Activated naive CD8-positive, alpha-beta T cell treated with anti-CD3 and anti-CD28 coated beads for 36 hours (primary cell): ENCODE measurements at regions not wholly inside any gene's neighbourhood (a gene's known extent, or its start where the extent isn't known, plus 50 kb on each side); places are given as distances from the start of the nearest gene placed in this dataset.
"Not testable (repeated sequence)": the region's sequence is repeated elsewhere in the genome, so short reads cannot be mapped to it uniquely, and the experiment has no call there.

Source experiments
- DNase-seq: peaks from one replicate; pipeline ENCODE4 v3.0.0; 2021
- H3K27ac Mint-ChIP-seq: one replicate; pipeline ENCODE4 v1.8.0; 2022; ENCODE audit warnings: mild to moderate bottlenecking, moderate library complexity, mixed read lengths
- H3K27me3 Mint-ChIP-seq: one replicate; pipeline ENCODE4 v1.8.0; 2022; ENCODE audit warnings: mild to moderate bottlenecking, mixed read lengths
- H3K36me3 Mint-ChIP-seq: one replicate; pipeline ENCODE4 v1.8.0; 2021; ENCODE audit warnings: mild to moderate bottlenecking, mixed read lengths
- H3K4me1 Mint-ChIP-seq: one replicate; pipeline ENCODE4 v1.8.0; 2021; ENCODE audit warnings: mixed read lengths
- H3K4me3 Mint-ChIP-seq: one replicate; pipeline ENCODE4 v1.8.0; 2022; ENCODE audit warnings: mild to moderate bottlenecking, moderate library complexity, mixed read lengths
- H3K9me3 Mint-ChIP-seq: one replicate; pipeline ENCODE4 v1.8.0; 2022; ENCODE audit warnings: mixed read lengths

DNA sequence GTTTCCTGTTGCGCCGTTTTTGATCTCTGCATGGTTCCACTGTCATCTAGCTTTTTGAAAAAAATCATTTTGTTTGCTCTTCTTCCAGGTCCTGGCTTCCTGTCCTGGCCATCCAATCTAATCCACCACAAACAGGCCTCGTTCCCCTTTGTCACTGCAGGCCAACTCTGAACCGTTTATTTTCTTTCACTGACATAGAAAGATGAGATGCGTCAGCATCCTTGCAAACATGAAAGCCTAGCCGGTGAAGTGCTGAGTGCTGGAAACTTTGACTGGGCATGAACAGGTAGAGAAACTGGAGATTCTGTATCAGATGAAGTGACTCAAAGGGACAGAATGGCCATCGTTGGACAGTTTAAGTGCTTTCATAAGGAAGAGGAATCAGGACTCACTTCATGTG lies 1247.8 kb downstream of the TYW1 start:
- Mint-ChIP-seq H3K9me3 (peaks cover 10% of the 10 kb centered on the region), H3K4me1 (no peaks in the 10 kb centered on the region), H3K27ac (no peak overlapping the region), H3K27me3 (no peaks in the 10 kb centered on the region), H3K36me3 (no peaks in the 10 kb centered on the region), H3K4me3 (no peak overlapping the region)
- no peak for DNase-seq

DNA sequence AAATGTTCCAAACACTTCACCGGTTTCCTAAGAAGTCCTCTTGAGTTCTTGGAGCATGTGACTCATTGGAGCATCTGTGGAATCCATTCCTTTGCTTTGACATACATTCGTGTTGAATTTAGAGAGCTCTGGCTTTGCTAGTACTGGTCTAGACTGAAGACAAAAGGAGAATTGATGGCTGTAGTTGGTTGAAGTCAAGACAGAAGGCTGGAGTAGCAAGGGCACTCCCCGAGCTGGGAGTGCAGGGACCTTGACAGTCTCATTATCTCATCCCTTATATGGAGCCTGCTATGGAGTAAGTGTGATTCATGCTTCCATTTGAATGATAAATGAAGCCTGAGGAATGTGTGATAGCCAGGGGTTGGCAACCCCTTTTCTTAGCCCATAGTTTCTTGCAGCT lies 1249.1 kb downstream of the TYW1 start:
- Mint-ChIP-seq H3K4me1 (no peaks in the 10 kb centered on the region), H3K27me3 (no peaks in the 10 kb centered on the region), H3K27ac (no peak overlapping the region), H3K9me3 (peaks cover 16% of the 10 kb centered on the region), H3K4me3 (no peak overlapping the region), H3K36me3 (no peaks in the 10 kb centered on the region)
- DNase-seq = no peak

DNA sequence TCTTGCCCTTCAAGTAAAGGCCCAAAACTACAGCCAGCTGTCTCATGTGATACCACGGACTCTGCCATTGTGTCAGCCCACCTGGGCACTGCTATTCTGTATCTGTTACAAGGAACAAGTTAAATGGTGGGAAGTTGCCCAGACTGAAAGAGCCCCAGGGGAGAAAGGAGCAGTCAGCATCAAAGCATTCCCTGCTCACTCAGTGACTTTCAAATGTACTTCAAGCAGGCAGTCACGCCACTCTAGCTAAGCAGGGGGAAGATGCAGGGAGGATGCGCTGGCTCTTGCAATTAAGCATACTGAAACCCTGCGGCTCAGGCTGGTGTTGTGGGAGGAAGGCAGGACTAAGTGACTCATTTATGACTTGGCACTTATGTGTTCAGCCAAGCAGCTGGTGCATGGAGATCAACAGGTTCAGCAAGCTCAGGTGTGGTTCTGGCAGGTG lies 1249.6 kb downstream of the TYW1 start:
- Mint-ChIP-seq H3K27ac (no peak overlapping the region), H3K36me3 (no peaks in the 10 kb centered on the region), H3K9me3 (peaks cover 14% of the 10 kb centered on the region), H3K27me3 (no peaks in the 10 kb centered on the region), H3K4me3 (no peak overlapping the region), H3K4me1 (no peaks in the 10 kb centered on the region)
- DNase-seq = no peak

DNA sequence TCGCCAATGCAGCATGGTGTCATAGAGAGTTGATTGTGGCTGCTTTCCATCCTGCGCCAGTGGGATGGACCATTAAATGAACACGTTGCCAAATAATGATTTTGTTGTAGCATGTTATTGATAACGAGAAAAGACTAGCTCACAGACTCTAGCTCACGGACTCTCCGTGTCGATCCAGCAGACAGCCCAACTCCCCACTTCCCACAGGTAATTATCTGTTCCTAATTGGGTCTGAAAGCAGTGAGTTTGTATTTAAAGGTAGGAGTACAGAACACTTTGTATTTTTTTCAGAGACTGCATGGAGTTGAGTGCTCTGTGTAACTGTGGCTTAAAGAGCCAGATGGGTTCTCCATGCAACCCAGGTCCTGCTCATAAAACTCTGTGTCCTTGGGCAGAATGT lies 1250.5 kb downstream of the TYW1 start:
- Mint-ChIP-seq H3K27me3 (no peaks in the 10 kb centered on the region), H3K9me3 (peaks cover 21% of the 10 kb centered on the region), H3K27ac (no peak overlapping the region), H3K4me1 (no peaks in the 10 kb centered on the region), H3K36me3 (no peaks in the 10 kb centered on the region), H3K4me3 (no peak overlapping the region)
- no peak for DNase-seq

DNA sequence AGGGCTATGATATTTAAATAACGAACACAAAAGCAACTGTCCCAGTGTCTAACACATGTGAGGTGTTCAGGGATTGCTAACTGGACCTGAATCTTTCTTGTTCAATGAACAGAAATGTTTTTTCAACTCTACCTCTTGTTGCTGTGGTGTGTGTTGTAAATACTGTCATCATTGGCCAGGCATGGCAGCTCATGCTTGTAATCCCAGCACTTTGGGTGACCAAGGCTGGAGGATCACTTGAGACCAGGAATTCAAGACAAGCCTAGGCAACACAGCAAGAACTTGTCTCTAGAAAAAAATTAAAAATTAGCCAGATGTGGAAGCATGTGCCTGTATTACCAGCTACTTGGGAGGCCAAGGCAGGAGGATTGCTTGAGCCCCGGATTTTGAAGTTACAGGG lies 1250.9 kb downstream of the TYW1 start:
- DNase-seq = no peak
- H3K9me3 Mint-ChIP-seq = peaks cover 19% of the 10 kb centered on the region
- H3K4me3 Mint-ChIP-seq = no peak overlapping the region
- H3K27me3 Mint-ChIP-seq = no peaks in the 10 kb centered on the region
- H3K4me1 Mint-ChIP-seq = no peaks in the 10 kb centered on the region
- H3K36me3 Mint-ChIP-seq = no peaks in the 10 kb centered on the region
- H3K27ac Mint-ChIP-seq = no peak overlapping the region

- DNase-seq = no peak
- H3K9me3 Mint-ChIP-seq = peaks cover 19% of the 10 kb centered on the region
- no peak overlapping the region for H3K27ac Mint-ChIP-seq
- no peaks in the 10 kb centered on the region for H3K4me1 Mint-ChIP-seq
- H3K36me3 Mint-ChIP-seq = no peaks in the 10 kb centered on the region
- H3K4me3 Mint-ChIP-seq = no peak overlapping the region
- H3K27me3 Mint-ChIP-seq = no peaks in the 10 kb centered on the region
Observed at GRCh38 chr7:68248973-68249372, 1252.3 kb downstream of the TYW1 start.

GRCh38 chr7:68249611-68250010 lies 1253.0 kb downstream of the TYW1 start:
- no peak for DNase-seq
- no peak overlapping the region for H3K27ac Mint-ChIP-seq
- no peak overlapping the region for H3K4me3 Mint-ChIP-seq
- no peaks in the 10 kb centered on the region for H3K4me1 Mint-ChIP-seq
- peaks cover 19% of the 10 kb centered on the region for H3K9me3 Mint-ChIP-seq
- no peaks in the 10 kb centered on the region for H3K36me3 Mint-ChIP-seq
- no peaks in the 10 kb centered on the region for H3K27me3 Mint-ChIP-seq

DNA sequence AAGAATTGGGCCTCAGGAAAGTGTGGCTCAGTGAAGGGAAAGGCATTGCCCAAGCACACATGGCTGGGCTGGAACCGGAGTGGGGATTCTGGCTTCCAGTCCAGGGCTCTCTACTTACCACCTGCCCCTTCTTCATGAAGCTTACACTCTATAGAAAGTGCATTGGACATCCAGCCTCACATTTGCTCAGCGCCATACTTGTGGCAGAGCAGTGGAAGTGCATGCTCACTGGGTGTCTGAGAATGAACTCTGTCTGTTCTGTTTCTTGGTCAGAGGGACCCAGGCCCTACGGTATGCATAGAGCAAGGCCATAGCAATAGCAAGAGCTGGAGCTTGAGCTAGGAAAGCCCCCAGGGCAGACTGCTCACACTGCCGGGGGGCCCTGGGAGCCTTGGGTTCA lies 1253.5 kb downstream of the TYW1 start:
- Mint-ChIP-seq H3K4me1 (no peaks in the 10 kb centered on the region), H3K27ac (no peak overlapping the region), H3K9me3 (peaks cover 19% of the 10 kb centered on the region), H3K36me3 (no peaks in the 10 kb centered on the region), H3K4me3 (no peak overlapping the region), H3K27me3 (no peaks in the 10 kb centered on the region)
- no peak for DNase-seq

- H3K9me3 Mint-ChIP-seq = peaks cover 11% of the 10 kb centered on the region
- H3K4me1 Mint-ChIP-seq, H3K4me3 Mint-ChIP-seq: not testable (repeated sequence)
Observed at GRCh38 chr7:68254815-68255214, 1258.2 kb downstream of the TYW1 start.

DNA sequence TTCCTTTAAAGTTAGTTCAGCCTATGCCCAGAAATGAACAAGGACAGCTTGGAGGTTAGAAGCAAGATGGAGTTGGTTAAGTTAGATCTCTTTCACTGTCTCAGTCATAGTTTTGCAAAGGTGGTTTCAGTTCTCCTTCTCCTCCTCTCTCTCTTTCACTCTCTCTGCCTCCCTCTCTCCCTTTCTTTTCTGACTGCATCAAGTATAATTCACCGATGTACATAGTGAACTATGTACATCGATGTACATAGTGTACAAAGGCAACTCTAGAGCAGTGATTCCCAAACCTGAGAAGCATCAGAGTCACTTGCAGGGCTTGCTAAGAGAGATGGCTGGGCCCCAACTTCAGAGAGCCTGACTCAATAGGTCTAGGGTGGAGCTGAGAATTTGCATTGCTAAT lies 1259.7 kb downstream of the TYW1 start:
- Mint-ChIP-seq H3K36me3 (no peaks in the 10 kb centered on the region), H3K9me3 (peaks cover 10% of the 10 kb centered on the region), H3K4me3 (no peak overlapping the region), H3K27ac (no peak overlapping the region), H3K4me1 (no peaks in the 10 kb centered on the region), H3K27me3 (no peaks in the 10 kb centered on the region)
- no peak for DNase-seq

More at GRCh38 chr7:68254815-68255214, 1258.2 kb downstream of the TYW1 start:
- H3K27ac Mint-ChIP-seq, H3K36me3 Mint-ChIP-seq, H3K27me3 Mint-ChIP-seq, DNase-seq: not testable (repeated sequence)

DNA sequence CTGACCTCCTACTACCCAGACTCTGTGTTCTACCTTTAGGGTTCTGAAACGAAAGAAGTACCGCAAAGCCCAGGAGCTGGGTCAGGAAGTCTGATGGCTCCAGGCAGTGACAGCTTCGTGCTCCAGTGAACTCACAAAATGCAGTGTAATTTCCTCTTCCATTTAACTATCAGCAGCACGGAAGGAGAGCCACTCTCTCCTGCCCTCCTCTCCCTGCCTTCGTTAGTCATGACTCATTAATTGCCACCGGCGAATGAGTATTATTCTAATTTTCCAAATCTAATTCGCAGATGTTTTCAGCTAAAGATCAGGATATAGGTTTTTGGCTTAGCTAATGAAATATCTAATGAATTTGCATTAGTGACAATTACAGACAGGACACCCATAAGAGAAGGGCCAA lies 1262.0 kb downstream of the TYW1 start:
- no peak overlapping the region for H3K4me3 Mint-ChIP-seq
- H3K27ac Mint-ChIP-seq = no peak overlapping the region
- H3K4me1 Mint-ChIP-seq = no peaks in the 10 kb centered on the region
- peaks cover 5% of the 10 kb centered on the region for H3K9me3 Mint-ChIP-seq
- no peak for DNase-seq
- H3K36me3 Mint-ChIP-seq = no peaks in the 10 kb centered on the region
- H3K27me3 Mint-ChIP-seq = no peaks in the 10 kb centered on the region

DNA sequence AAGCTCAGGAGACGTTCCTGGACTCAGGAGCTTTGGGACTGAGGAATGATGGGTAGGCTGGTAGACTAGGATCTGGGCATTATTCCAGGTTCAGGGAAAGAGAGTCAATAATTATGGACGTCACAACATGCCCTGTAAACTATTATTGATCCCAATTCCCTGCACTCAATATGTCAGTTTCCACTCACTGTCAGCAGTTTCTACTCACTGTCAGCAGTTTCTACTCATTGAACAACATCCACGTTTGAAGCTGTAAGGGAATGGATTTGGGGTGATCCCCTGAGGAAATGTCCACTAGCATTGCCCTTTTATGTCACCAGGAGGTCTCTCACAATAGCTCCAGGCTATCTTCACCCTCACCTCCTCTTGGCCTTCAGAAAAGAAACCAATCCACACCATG lies 1268.6 kb downstream of the TYW1 start:
- DNase-seq = no peak
- Mint-ChIP-seq H3K27me3 (no peaks in the 10 kb centered on the region), H3K27ac (no peak overlapping the region), H3K36me3 (no peaks in the 10 kb centered on the region), H3K4me3 (no peak overlapping the region), H3K4me1 (no peaks in the 10 kb centered on the region), H3K9me3 (peaks cover 24% of the 10 kb centered on the region)

GRCh38 chr7:68266004-68266579 lies 1269.5 kb downstream of the TYW1 start:
- no peak for DNase-seq
- Mint-ChIP-seq H3K4me1 (no peaks in the 10 kb centered on the region), H3K4me3 (no peak overlapping the region), H3K9me3 (peaks cover 24% of the 10 kb centered on the region), H3K27me3 (no peaks in the 10 kb centered on the region), H3K27ac (no peak overlapping the region), H3K36me3 (no peaks in the 10 kb centered on the region)

DNA sequence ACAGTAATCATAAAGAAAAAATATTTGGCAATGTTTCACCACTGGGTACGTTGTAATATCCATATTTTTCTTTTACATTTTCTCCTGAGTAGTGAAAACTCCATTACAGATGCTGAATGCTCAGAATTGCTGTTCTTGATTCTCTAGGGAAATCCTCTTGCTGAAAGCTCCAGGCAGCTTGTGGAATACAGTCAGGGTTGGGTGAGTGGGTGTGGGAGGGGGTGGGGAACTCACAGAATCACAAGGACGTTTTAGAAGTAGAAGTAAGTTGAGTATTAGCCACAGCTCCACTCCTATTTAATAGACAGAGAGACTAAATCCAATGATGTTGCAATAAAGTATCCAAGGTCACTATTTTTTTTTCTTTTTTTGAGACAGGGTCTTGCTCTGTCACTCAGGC lies 1270.9 kb downstream of the TYW1 start:
- no peaks in the 10 kb centered on the region for H3K4me1 Mint-ChIP-seq
- H3K9me3 Mint-ChIP-seq = peaks cover 20% of the 10 kb centered on the region
- no peak overlapping the region for H3K4me3 Mint-ChIP-seq
- DNase-seq = no peak
- no peaks in the 10 kb centered on the region for H3K36me3 Mint-ChIP-seq
- H3K27me3 Mint-ChIP-seq = no peaks in the 10 kb centered on the region
- H3K27ac Mint-ChIP-seq = no peak overlapping the region

DNA sequence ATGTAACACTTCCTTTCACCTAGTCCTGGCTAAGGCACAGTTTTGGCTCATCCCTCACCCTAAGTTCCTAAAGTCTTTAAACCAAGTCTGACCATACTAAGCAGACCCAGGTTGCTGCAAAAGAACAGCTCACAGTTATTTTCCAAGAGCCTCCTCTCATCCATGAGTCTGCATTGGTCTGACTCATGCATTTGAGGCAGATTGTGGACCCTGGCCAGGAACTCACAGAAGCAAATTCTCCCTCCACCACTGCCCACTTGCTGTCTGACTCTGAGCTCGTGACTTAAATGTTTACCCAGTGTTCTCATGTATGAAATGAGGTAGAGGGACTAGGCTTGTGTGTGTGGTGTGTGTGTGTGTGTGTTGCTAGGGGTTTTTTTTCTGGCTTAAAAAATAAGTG lies 1272.8 kb downstream of the TYW1 start:
- no peak for DNase-seq
- no peaks in the 10 kb centered on the region for H3K4me1 Mint-ChIP-seq
- peaks cover 17% of the 10 kb centered on the region for H3K9me3 Mint-ChIP-seq
- no peaks in the 10 kb centered on the region for H3K36me3 Mint-ChIP-seq
- H3K27ac Mint-ChIP-seq = no peak overlapping the region
- H3K4me3 Mint-ChIP-seq = no peak overlapping the region
- H3K27me3 Mint-ChIP-seq = no peaks in the 10 kb centered on the region

DNA sequence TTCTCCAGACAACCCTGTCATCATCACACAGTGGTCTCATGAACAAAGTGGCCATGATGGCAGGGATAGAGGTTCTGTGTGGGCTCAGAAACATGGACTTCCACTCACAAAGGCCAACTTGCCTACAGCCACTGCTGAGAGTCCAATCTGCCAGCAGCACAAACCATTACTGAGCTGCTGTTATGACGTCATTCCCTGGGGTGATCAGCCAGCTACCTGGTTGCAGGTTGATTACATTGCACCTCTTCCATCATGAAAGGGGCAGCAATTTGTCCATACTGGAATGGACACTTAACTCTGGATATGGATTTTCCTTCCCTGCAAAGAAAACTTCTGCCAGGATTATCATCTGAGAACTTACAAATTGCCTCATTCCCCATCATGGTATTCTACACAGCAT lies 1275.9 kb downstream of the TYW1 start:
- no peak overlapping the region for H3K4me3 Mint-ChIP-seq
- no peaks in the 10 kb centered on the region for H3K27me3 Mint-ChIP-seq
- no peak overlapping the region for H3K27ac Mint-ChIP-seq
- H3K36me3 Mint-ChIP-seq = no peaks in the 10 kb centered on the region
- no peak for DNase-seq
- H3K4me1 Mint-ChIP-seq = no peaks in the 10 kb centered on the region
- peaks cover 1% of the 10 kb centered on the region for H3K9me3 Mint-ChIP-seq

GRCh38 chr7:68276725-68277124 lies 1280.1 kb downstream of the TYW1 start:
- Mint-ChIP-seq H3K4me3 (no peak overlapping the region), H3K27me3 (no peaks in the 10 kb centered on the region), H3K36me3 (no peaks in the 10 kb centered on the region), H3K9me3 (no peaks in the 10 kb centered on the region), H3K27ac (no peak overlapping the region), H3K4me1 (no peaks in the 10 kb centered on the region)
- DNase-seq = no peak
